Progenitor cell of endocrine pancreas (in vitro differentiated cells): ENCODE measurements at regions not wholly inside any gene's neighbourhood (a gene's known extent, or its start where the extent isn't known, plus 50 kb on each side); places are given as distances from the start of the nearest gene placed in this dataset.

ENCODE experiments used
- DNase-seq: peaks from one replicate; pipeline ENCODE4 v3.0.0; 2021; ENCODE audit warnings: low spot score; ENCODE audit not compliant: unreplicated experiment
- H3K27ac Mint-ChIP-seq: 2 replicates; pipeline ENCODE4 v1.8.0; 2021; ENCODE audit warnings: mild to moderate bottlenecking, moderate library complexity, mixed read lengths
- H3K27me3 Mint-ChIP-seq: 2 replicates; pipeline ENCODE4 v1.8.0; 2021; ENCODE audit warnings: mixed read lengths
- H3K36me3 Mint-ChIP-seq: 2 replicates; pipeline ENCODE4 v1.8.0; 2022; ENCODE audit warnings: mixed read lengths; ENCODE audit not compliant: insufficient read depth
- H3K4me1 Mint-ChIP-seq: 2 replicates; pipeline ENCODE4 v1.8.0; 2021; ENCODE audit warnings: low read depth, mixed read lengths
- H3K4me3 Mint-ChIP-seq: 2 replicates; pipeline ENCODE4 v1.8.0; 2021; ENCODE audit warnings: low read depth, mild to moderate bottlenecking, moderate library complexity, mixed read lengths
- H3K9me3 Mint-ChIP-seq: 2 replicates; pipeline ENCODE4 v1.8.0; 2021; ENCODE audit warnings: low read depth, mixed read lengths
- TF ChIP-seq, protein P1 (sequence below): fragments of 200-600 bp; sonication (generic); IDR thresholded peaks from one replicate; pipeline ENCODE4 v1.5.0; 2021; ENCODE audit warnings: antibody characterized with exemption, mild to moderate bottlenecking; ENCODE audit not compliant: unreplicated experiment

DNA sequence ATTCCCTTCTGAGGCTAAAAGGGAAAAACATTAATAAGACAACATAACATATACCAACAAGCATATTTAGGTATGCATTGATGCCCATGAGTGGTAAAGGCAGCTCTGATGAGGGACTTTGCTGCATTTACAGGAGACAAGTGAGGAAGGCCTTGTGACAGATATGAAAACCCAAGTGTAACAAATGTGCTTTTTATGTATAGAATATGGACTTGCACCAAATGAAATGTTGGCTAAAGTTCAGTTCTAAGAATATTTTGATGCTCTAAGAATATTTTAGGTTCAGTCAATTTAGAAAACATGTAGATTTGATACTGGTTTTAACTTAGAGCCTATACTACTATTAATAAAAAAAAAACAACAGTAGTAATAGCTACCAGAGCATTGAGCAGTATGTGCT lies 424.7 kb downstream of the LMO4 start:
- TF ChIP-seq, protein P1, sequence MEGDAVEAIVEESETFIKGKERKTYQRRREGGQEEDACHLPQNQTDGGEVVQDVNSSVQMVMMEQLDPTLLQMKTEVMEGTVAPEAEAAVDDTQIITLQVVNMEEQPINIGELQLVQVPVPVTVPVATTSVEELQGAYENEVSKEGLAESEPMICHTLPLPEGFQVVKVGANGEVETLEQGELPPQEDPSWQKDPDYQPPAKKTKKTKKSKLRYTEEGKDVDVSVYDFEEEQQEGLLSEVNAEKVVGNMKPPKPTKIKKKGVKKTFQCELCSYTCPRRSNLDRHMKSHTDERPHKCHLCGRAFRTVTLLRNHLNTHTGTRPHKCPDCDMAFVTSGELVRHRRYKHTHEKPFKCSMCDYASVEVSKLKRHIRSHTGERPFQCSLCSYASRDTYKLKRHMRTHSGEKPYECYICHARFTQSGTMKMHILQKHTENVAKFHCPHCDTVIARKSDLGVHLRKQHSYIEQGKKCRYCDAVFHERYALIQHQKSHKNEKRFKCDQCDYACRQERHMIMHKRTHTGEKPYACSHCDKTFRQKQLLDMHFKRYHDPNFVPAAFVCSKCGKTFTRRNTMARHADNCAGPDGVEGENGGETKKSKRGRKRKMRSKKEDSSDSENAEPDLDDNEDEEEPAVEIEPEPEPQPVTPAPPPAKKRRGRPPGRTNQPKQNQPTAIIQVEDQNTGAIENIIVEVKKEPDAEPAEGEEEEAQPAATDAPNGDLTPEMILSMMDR: no peak
- peaks cover 21% of the 10 kb centered on the region for H3K4me1 Mint-ChIP-seq
- peaks cover 2% of the 10 kb centered on the region for H3K36me3 Mint-ChIP-seq
- H3K4me3 Mint-ChIP-seq: no peak overlapping the region
- H3K27ac Mint-ChIP-seq: no peak overlapping the region
- peaks cover 10% of the 10 kb centered on the region for H3K27me3 Mint-ChIP-seq
- DNase-seq: no peak
- H3K9me3 Mint-ChIP-seq: peaks cover 4% of the 10 kb centered on the region

DNA sequence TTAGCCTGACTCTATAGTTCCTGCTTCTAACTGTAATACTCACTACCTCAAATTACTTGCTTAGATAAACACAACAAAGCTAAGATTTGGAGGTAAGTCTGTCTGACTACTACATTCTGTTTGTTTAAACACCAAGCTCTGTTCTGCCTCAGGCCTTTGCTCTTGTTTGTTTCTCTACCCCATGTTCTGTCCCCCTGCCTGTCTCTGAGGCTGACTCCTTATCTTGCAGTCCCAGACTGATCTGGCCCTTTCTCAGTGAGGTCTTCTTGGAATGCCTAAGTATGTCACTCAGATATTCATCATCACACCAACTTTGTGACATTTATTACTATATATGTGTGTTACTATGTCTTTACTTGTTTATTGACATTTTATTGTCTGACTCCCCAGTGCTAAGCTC lies 425.5 kb downstream of the LMO4 start:
- Mint-ChIP-seq H3K9me3 (peaks cover 4% of the 10 kb centered on the region), H3K36me3 (peaks cover 2% of the 10 kb centered on the region), H3K4me1 (peaks cover 21% of the 10 kb centered on the region), H3K4me3 (no peak overlapping the region), H3K27me3 (peaks cover 5% of the 10 kb centered on the region), H3K27ac (no peak overlapping the region)
- TF ChIP-seq, protein P1: no peak
- no peak for DNase-seq

DNA sequence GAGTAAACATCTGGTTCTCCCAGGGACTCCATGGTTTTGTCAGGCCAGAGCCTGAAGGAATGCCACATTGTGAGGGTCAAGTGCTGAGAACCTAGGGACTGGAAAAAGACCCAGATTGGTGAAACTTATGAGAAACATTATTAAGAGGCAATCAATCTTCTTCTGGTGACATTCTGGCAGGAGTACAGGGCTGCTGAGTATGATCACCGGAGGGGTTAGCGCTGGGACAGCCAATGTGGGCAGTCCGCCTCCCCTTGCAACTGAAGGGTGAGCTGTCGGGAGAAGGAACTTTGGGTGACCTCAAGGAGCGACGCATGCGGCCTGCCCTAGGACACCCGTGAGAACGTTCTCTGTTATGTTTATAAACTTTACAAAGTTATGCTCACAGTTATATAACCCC lies 429.0 kb downstream of the LMO4 start:
- Mint-ChIP-seq H3K27ac (peak overlapping the region; percentile 59), H3K4me1 (peaks cover 8% of the 10 kb centered on the region), H3K9me3 (peaks cover 4% of the 10 kb centered on the region), H3K4me3 (no peak overlapping the region), H3K27me3 (no peaks in the 10 kb centered on the region), H3K36me3 (peaks cover 2% of the 10 kb centered on the region)
- TF ChIP-seq, protein P1: no peak
- DNase-seq: no peak

DNA sequence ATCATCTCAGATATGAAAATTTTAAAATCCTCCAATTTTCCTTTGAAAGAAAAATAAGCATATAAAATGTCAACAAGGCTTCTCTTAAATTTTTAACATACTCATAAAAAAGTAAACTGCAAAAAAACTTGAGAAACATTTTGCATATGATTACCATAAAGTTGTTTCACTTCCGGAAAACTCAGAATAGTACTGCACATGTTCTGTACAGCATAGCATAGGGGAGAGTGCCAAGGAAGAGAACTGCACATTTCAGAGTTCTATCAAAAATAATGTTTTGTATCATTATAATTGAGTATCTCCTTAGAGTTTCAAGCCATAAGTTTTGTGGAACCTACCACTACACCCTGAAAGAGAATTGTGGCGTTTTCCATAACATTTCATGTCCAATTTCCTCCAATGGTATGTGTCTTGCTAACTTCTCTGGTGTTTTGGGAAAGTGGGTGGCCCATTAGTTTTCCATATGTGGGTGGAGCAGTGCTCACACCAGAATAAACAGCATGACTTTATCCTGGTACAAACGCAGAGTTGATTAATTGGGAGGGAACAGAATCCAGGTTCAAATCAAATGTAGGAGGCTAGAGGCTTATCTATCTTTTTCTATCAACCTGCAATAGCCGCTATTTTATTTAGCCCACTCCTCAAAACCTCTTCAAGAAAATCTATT lies 430.9 kb downstream of the LMO4 start:
- H3K36me3 Mint-ChIP-seq: peaks cover 2% of the 10 kb centered on the region

DNA sequence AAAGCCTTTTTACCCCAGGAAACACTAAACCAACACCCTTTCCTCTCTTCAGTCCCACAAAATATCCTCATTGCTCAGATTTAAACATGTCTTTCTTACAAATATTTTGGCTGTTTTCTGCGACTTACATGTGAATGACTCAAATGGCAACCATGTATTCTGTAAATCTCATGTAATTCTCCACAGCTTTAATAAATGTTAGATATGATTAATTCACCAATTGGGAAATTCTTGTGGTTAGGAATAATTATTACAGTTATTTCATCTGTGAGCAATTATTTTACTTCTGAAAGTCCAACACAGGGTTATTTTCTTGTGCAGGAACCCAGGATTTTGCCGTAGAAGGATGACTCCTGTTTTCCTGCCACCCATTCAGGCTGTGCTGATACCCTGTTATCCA lies 431.5 kb downstream of the LMO4 start:
- DNase-seq: no peak
- peaks cover 4% of the 10 kb centered on the region for H3K27me3 Mint-ChIP-seq
- TF ChIP-seq, protein P1: no peak
- no peak overlapping the region for H3K4me3 Mint-ChIP-seq
- H3K4me1 Mint-ChIP-seq: no peaks in the 10 kb centered on the region
- no peaks in the 10 kb centered on the region for H3K36me3 Mint-ChIP-seq
- H3K27ac Mint-ChIP-seq: no peak overlapping the region
- peaks cover 2% of the 10 kb centered on the region for H3K9me3 Mint-ChIP-seq

More for the DNA sequence above, 430.9 kb downstream of the LMO4 start:
- Mint-ChIP-seq H3K9me3 (peaks cover 4% of the 10 kb centered on the region), H3K27ac (no peak overlapping the region), H3K27me3 (peaks cover 4% of the 10 kb centered on the region), H3K4me3 (no peak overlapping the region), H3K4me1 (no peaks in the 10 kb centered on the region)
- TF ChIP-seq, protein P1: no peak
- DNase-seq: no peak
